Astrocyte (in vitro differentiated cells and primary cell): ENCODE measurements at regions not wholly inside any gene's neighbourhood (a gene's known extent, or its start where the extent isn't known, plus 50 kb on each side); places are given as distances from the start of the nearest gene placed in this dataset.

Experiments
- DNase-seq: peaks from one replicate; pipeline ENCODE4 v3.0.0-alpha.2; 2010; ENCODE audit warnings: low read depth
- FAIRE-seq: peaks from 2 replicates; lab custom pipeline; 2011; peaks lifted over from hg19 to GRCh38; lab: Jason Lieb, UNC
- H2AFZ ChIP-seq: 2 replicates; pipeline ENCODE4 v1.6.0; 2012; ENCODE audit warnings: low read depth, low read length, inconsistent platforms
- H3K27ac ChIP-seq: 2 replicates; pipeline ENCODE4 v1.5.1; 2011; ENCODE audit warnings: low read depth, low read length, inconsistent platforms
- H3K27me3 ChIP-seq: 2 replicates; pipeline ENCODE4 v1.6.0; 2011; ENCODE audit warnings: low read length, inconsistent platforms; ENCODE audit not compliant: insufficient read depth
- H3K36me3 ChIP-seq: 2 replicates; pipeline ENCODE4 v1.5.1; 2011; ENCODE audit warnings: low read length, inconsistent platforms; ENCODE audit not compliant: insufficient read depth
- H3K4me1 ChIP-seq: 2 replicates; pipeline ENCODE4 v1.5.1; 2011; ENCODE audit warnings: low read length, inconsistent platforms; ENCODE audit not compliant: insufficient read depth
- H3K4me2 ChIP-seq: 2 replicates; pipeline ENCODE4 v1.6.0; 2012; ENCODE audit warnings: low read length, inconsistent platforms
- H3K4me3 ChIP-seq: 2 replicates; pipeline ENCODE4 v1.5.1; 2011; ENCODE audit warnings: low read depth, mild to moderate bottlenecking, low read length, inconsistent platforms; ENCODE audit not compliant: insufficient read depth
- H3K79me2 ChIP-seq: 2 replicates; pipeline ENCODE4 v1.6.0; 2012; ENCODE audit warnings: mild to moderate bottlenecking, low read length, inconsistent platforms; ENCODE audit not compliant: insufficient read depth
- H3K9ac ChIP-seq: 2 replicates; pipeline ENCODE4 v1.6.0; 2012; ENCODE audit warnings: mild to moderate bottlenecking, low read length, inconsistent platforms
- H3K9me3 ChIP-seq: 2 replicates; pipeline ENCODE4 v1.5.1; 2012; ENCODE audit warnings: low read depth, mild to moderate bottlenecking, low read length, inconsistent platforms; ENCODE audit not compliant: insufficient read depth
- H4K20me1 ChIP-seq: 2 replicates; pipeline ENCODE4 v1.6.0; 2012; ENCODE audit warnings: low read length, inconsistent platforms; ENCODE audit not compliant: insufficient read depth
- H3K27ac Mint-ChIP-seq: one replicate; pipeline ENCODE4 v1.8.0; 2021; ENCODE audit warnings: mild to moderate bottlenecking, mixed read lengths; ENCODE audit not compliant: unreplicated experiment
- H3K27me3 Mint-ChIP-seq: one replicate; pipeline ENCODE4 v1.8.0; 2021; ENCODE audit warnings: low read depth, mixed read lengths; ENCODE audit not compliant: unreplicated experiment
- H3K36me3 Mint-ChIP-seq: one replicate; pipeline ENCODE4 v1.8.0; 2021; ENCODE audit warnings: low read depth, mixed read lengths; ENCODE audit not compliant: unreplicated experiment
- H3K4me1 Mint-ChIP-seq: one replicate; pipeline ENCODE4 v1.8.0; 2021; ENCODE audit warnings: low read depth, mixed read lengths; ENCODE audit not compliant: unreplicated experiment
- H3K4me3 Mint-ChIP-seq: one replicate; pipeline ENCODE4 v1.8.0; 2021; ENCODE audit warnings: mild to moderate bottlenecking, moderate library complexity, mixed read lengths; ENCODE audit not compliant: unreplicated experiment
- H3K9me3 Mint-ChIP-seq: one replicate; pipeline ENCODE4 v1.8.0; 2021; ENCODE audit warnings: mild to moderate bottlenecking, mixed read lengths; ENCODE audit not compliant: unreplicated experiment
- CTCF ChIP-seq: IDR thresholded peaks from 2 replicates; pipeline ENCODE4 v1.5.1; 2011; ENCODE audit warnings: low read depth, mild to moderate bottlenecking, inconsistent platforms, low read length, moderate library complexity; ENCODE audit not compliant: insufficient read depth
- EZH2 ChIP-seq: IDR thresholded peaks from 2 replicates; pipeline ENCODE4 v1.6.1; 2012; ENCODE audit warnings: mild to moderate bottlenecking, low read length, inconsistent platforms; ENCODE audit not compliant: insufficient read depth

GRCh38 chr22:25490896-25491295 lies 73.6 kb upstream of the GRK3 start:
- peaks cover 6% of the 10 kb centered on the region for H3K27me3 Mint-ChIP-seq
- peaks cover 17% of the 10 kb centered on the region for H3K4me1 Mint-ChIP-seq
- H3K27me3 ChIP-seq = peaks cover 30% of the 10 kb centered on the region
- H3K27ac Mint-ChIP-seq = no peak overlapping the region
- no peak for DNase-seq
- no peak overlapping the region for H3K4me2 ChIP-seq
- H3K9me3 Mint-ChIP-seq = peaks cover 9% of the 10 kb centered on the region
- H3K36me3 ChIP-seq = no peaks in the 10 kb centered on the region
- no peaks in the 10 kb centered on the region for H3K79me2 ChIP-seq
- no peak overlapping the region for H3K9ac ChIP-seq
- H4K20me1 ChIP-seq = peaks cover 37% of the 10 kb centered on the region
- H3K4me3 ChIP-seq = no peak overlapping the region
- peaks cover 3% of the 10 kb centered on the region for H3K9me3 ChIP-seq
- H2AFZ ChIP-seq = no peak overlapping the region
- TF ChIP-seq EZH2 = no peak
- no peak for TF ChIP-seq CTCF
- H3K4me1 ChIP-seq = peaks cover 14% of the 10 kb centered on the region
- H3K27ac ChIP-seq = no peak overlapping the region
- no peak for FAIRE-seq
- H3K36me3 Mint-ChIP-seq = peaks cover 32% of the 10 kb centered on the region
- H3K4me3 Mint-ChIP-seq = no peak overlapping the region

GRCh38 chr22:25492162-25492561 lies 72.3 kb upstream of the GRK3 start:
- DNase-seq = no peak
- Histone ChIP-seq H3K36me3 (no peaks in the 10 kb centered on the region), H2AFZ (no peak overlapping the region), H3K4me2 (no peak overlapping the region), H3K4me1 (peaks cover 14% of the 10 kb centered on the region), H3K27ac (no peak overlapping the region), H4K20me1 (peaks cover 36% of the 10 kb centered on the region), H3K27me3 (peaks cover 30% of the 10 kb centered on the region), H3K9me3 (peaks cover 3% of the 10 kb centered on the region), H3K79me2 (no peaks in the 10 kb centered on the region), H3K9ac (no peak overlapping the region), H3K4me3 (no peak overlapping the region)
- Mint-ChIP-seq H3K27me3 (peaks cover 6% of the 10 kb centered on the region), H3K9me3 (peaks cover 9% of the 10 kb centered on the region), H3K27ac (no peak overlapping the region), H3K4me3 (no peak overlapping the region), H3K4me1 (peaks cover 19% of the 10 kb centered on the region), H3K36me3 (peaks cover 28% of the 10 kb centered on the region)
- TF ChIP-seq CTCF = no peak
- FAIRE-seq = no peak

- Histone ChIP-seq H3K9me3 (peaks cover 3% of the 10 kb centered on the region), H3K36me3 (no peaks in the 10 kb centered on the region), H4K20me1 (peaks cover 27% of the 10 kb centered on the region), H2AFZ (no peak overlapping the region), H3K9ac (no peak overlapping the region), H3K4me1 (peaks cover 9% of the 10 kb centered on the region), H3K4me3 (no peak overlapping the region), H3K4me2 (no peak overlapping the region), H3K27me3 (peaks cover 30% of the 10 kb centered on the region), H3K79me2 (no peaks in the 10 kb centered on the region), H3K27ac (no peak overlapping the region)
- peaks cover 6% of the 10 kb centered on the region for H3K27me3 Mint-ChIP-seq
- FAIRE-seq (no peak), DNase-seq (no peak)
- H3K4me1 Mint-ChIP-seq = peaks cover 21% of the 10 kb centered on the region
- peaks cover 28% of the 10 kb centered on the region for H3K36me3 Mint-ChIP-seq
- TF ChIP-seq EZH2 (no peak), CTCF (no peak)
- H3K4me3 Mint-ChIP-seq = no peak overlapping the region
- H3K9me3 Mint-ChIP-seq = peaks cover 9% of the 10 kb centered on the region
- no peak overlapping the region for H3K27ac Mint-ChIP-seq
Measured at GRCh38 chr22:25492841-25493734, 71.4 kb upstream of the GRK3 start.
